Upper lobe of left lung (tissue), 6 donors: ENCODE measurements at regions not wholly inside any gene's neighbourhood (a gene's known extent, or its start where the extent isn't known, plus 50 kb on each side); places are given as distances from the start of the nearest gene placed in this dataset.
"Not testable (repeated sequence)": the region's sequence is repeated elsewhere in the genome, so short reads cannot be mapped to it uniquely, and the experiment has no call there.

Source experiments
- ATAC-seq, 2 donors: fragments of 200-7000 bp; cut with Tn5 transposase; one replicate each; pipeline ENCODE4 v1.9.1; 2022; ENCODE audit warnings: mild to moderate bottlenecking in 2 of 2, moderate library complexity in 2 of 2; ENCODE audit not compliant: low FRiP score in 2 of 2
- DNase-seq, 2 donors: peaks; one replicate each; pipeline ENCODE4 v3.0.0-alpha.2; 2019 to 2020
- H3K27ac ChIP-seq, 4 donors: fragments of 200-600 bp; sonication (generic); one replicate each; pipeline ENCODE4 v1.5.1; 2016 to 2019
- H3K27me3 ChIP-seq, 4 donors: fragments of 200-600 bp; sonication (generic); one replicate each; pipeline ENCODE4 v1.5.1; 2017 to 2019
- H3K36me3 ChIP-seq, 4 donors: fragments of 200-600 bp; sonication (generic); one replicate each; pipeline ENCODE4 v1.5.1; 2016 to 2019
- H3K4me1 ChIP-seq, 4 donors: fragments of 200-600 bp; sonication (generic); one replicate each; pipeline ENCODE4 v1.5.1; 2018 to 2019
- H3K4me3 ChIP-seq, 4 donors: fragments of 200-600 bp; sonication (generic); one replicate each; pipeline ENCODE4 v1.5.1; 2017 to 2019; ENCODE audit warnings: mild to moderate bottlenecking in 2 of 4, moderate library complexity in 1 of 4
- H3K9me3 ChIP-seq, 4 donors: fragments of 200-600 bp; sonication (generic); one replicate each; pipeline ENCODE4 v1.5.1; 2018 to 2019
- CTCF ChIP-seq, 6 experiments: fragments of 450-650 bp in 4 of 6; fragments of 200-600 bp in 2 of 6; sonication (generic) in 2 of 6; IDR thresholded peaks; one replicate each; pipeline ENCODE4 v1.5.1; 2016 to 2019; ENCODE audit warnings: antibody characterized with exemption in 6 of 6
- EP300 ChIP-seq, 4 donors: sonication (generic); formaldehyde crosslinking; IDR thresholded peaks; one replicate each; pipeline ENCODE4 v1.5.1; 2017; ENCODE audit warnings: antibody characterized with exemption in 4 of 4, control low read depth in 2 of 4
- POLR2A ChIP-seq, 4 donors: fragments of 450-650 bp; IDR thresholded peaks; one replicate each; pipeline ENCODE4 v1.5.1; 2016 to 2017; ENCODE audit warnings: antibody characterized with exemption in 4 of 4, mild to moderate bottlenecking in 2 of 4
- POLR2AphosphoS5 ChIP-seq, 2 donors: sonication (generic); formaldehyde crosslinking; IDR thresholded peaks; one replicate each; pipeline ENCODE4 v1.5.1; 2017; ENCODE audit warnings: antibody characterized with exemption in 2 of 2
- WGBS, 2 donors: methylation state at CpG; one replicate each; pipeline ENCODE4 v1.1.5; 2017 to 2018; 5-methylcytosine and 5-hydroxymethylcytosine counted together
- donor health status: DM: no; HTN: no; CAD: no; lungs with moderate emphysema.
- donor health status: DM: no; HTN: yes; CAD: no; lungs with severe emphysema.

GRCh38 chr13:90047600-90047999 is 1299.9 kb upstream of the MIR17HG start:
- no peak overlapping the region for H3K27ac ChIP-seq
- no peak overlapping the region for H3K4me3 ChIP-seq
- DNase-seq: no peak
- no peak for TF ChIP-seq POLR2A (IDR thresholded peaks at IDR 0.05)
- TF ChIP-seq EP300 (IDR thresholded peaks at IDR 0.05): no peak
- no peak for TF ChIP-seq POLR2AphosphoS5 (IDR thresholded peaks at IDR 0.05)
- no peak for TF ChIP-seq CTCF (IDR thresholded peaks at IDR 0.05)
- H3K9me3 ChIP-seq: peaks cover 0 to 16% (median 11%) of the 10 kb centered on the region in 4 donors
- no peak for ATAC-seq
- WGBS, 2 donors: 95% methylated on average over 2 of the region's 2 CpGs; no CpG with 5 or more reads in 1 of the 2 donors
- H3K36me3 ChIP-seq: no peaks in the 10 kb centered on the region
- H3K4me1 ChIP-seq: no peaks in the 10 kb centered on the region
- H3K27me3 ChIP-seq: no peaks in the 10 kb centered on the region

DNA sequence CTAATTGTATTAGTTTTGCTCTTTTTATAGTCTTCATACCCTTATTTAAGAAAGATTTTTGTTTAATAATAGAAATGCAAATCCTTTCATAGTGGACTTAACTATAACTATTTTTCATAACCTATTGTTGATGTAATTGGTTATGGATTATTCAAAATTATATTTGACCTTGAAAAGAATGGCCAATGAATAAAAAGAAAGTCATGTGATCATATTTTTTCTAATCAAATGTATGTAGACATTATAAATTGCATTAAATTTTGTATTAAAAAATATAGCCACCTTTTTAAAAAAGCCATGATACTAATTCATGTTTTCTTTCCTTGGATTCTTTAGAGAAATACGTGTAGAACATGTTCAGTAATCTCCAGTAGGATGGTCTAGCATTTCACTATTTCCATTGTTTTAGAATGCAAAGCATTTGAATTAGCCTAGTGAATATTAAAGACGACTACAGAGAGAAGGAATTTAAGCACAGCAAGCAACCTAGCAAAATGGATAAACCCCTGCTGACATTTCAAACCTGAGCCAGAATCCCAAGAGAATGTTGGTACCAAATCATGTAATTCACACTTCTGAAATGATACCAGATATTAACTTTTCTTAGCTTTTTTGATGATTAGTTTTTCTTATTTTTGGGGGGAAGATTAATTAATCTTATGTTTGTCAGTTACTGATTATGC is 1297.4 kb upstream of the MIR17HG start:
- H3K9me3 ChIP-seq: peaks cover 0 to 16% (median 11%) of the 10 kb centered on the region in 4 donors
- TF ChIP-seq CTCF (IDR thresholded peaks at IDR 0.05) (no peak), EP300 (IDR thresholded peaks at IDR 0.05) (no peak), POLR2A (IDR thresholded peaks at IDR 0.05) (no peak), POLR2AphosphoS5 (IDR thresholded peaks at IDR 0.05) (no peak)
- H3K27ac ChIP-seq: no peak overlapping the region
- 53 to 65% methylated on average over 2 of the region's 2 CpGs for WGBS, 2 donors
- H3K27me3 ChIP-seq: no peaks in the 10 kb centered on the region
- no peak for DNase-seq
- H3K4me1 ChIP-seq: no peaks in the 10 kb centered on the region
- no peaks in the 10 kb centered on the region for H3K36me3 ChIP-seq
- no peak overlapping the region for H3K4me3 ChIP-seq
- ATAC-seq: no peak

DNA sequence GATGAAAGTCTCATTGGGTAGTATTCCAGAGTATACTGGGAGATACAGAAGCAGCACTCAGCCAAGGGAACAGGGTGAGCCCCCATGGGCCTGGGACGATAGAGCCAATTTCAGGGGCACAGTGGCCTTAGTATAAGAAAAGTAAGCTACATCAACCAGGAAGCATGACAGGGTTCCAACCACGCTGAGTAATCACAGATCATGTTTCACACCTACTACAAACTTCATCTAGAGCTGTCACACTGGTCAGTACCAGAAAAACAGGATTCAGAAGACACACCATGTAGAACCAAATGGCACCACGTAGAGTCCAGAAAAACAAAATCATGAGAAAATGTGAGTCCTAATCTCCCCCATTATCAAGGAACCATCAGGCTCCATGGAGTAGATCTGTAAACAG is 1292.4 kb upstream of the MIR17HG start:
- H3K27ac ChIP-seq: no peak overlapping the region
- 48 to 59% methylated on average over 3 of the region's 3 CpGs for WGBS, 2 donors
- DNase-seq (no peak), ATAC-seq (no peak)
- H3K4me3 ChIP-seq: no peak overlapping the region
- H3K27me3 ChIP-seq: no peaks in the 10 kb centered on the region
- H3K4me1 ChIP-seq: no peaks in the 10 kb centered on the region
- H3K9me3 ChIP-seq: no peaks in the 10 kb centered on the region
- no peaks in the 10 kb centered on the region for H3K36me3 ChIP-seq
- TF ChIP-seq EP300 (IDR thresholded peaks at IDR 0.05): no peak
- TF ChIP-seq POLR2A (IDR thresholded peaks at IDR 0.05): no peak
- no peak for TF ChIP-seq POLR2AphosphoS5 (IDR thresholded peaks at IDR 0.05)
- TF ChIP-seq CTCF (IDR thresholded peaks at IDR 0.05): no peak

DNA sequence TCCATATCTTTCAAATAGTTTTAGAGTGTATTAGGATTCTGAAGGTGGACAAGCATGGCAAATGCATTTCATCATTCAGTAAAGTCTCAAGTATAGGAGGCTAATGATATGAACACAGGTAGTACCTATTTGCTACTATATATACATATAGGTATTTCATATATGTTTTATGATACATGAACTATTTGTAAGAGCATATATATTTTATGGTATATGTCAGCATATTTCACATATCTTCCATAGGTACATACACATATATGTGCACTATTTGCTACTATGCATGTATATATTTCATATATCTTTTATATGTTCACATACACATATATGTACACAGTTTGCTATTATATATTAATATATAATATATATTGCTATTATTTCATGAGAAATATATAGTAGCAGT is 1291.7 kb upstream of the MIR17HG start:
- Histone ChIP-seq H3K27ac (no peak overlapping the region), H3K27me3 (no peaks in the 10 kb centered on the region), H3K4me1 (no peaks in the 10 kb centered on the region), H3K4me3 (no peak overlapping the region), H3K9me3 (no peaks in the 10 kb centered on the region), H3K36me3 (no peaks in the 10 kb centered on the region)
- DNase-seq: no peak
- ATAC-seq: no peak
- TF ChIP-seq POLR2A (IDR thresholded peaks at IDR 0.05): no peak
- no peak for TF ChIP-seq POLR2AphosphoS5 (IDR thresholded peaks at IDR 0.05)
- TF ChIP-seq CTCF (IDR thresholded peaks at IDR 0.05): no peak
- no peak for TF ChIP-seq EP300 (IDR thresholded peaks at IDR 0.05)

GRCh38 chr13:90064226-90064625 is 1283.3 kb upstream of the MIR17HG start:
- not testable (repeated sequence) for ATAC-seq, H3K4me3 ChIP-seq, H3K4me1 ChIP-seq, H3K9me3 ChIP-seq, H3K36me3 ChIP-seq, H3K27ac ChIP-seq, DNase-seq, H3K27me3 ChIP-seq
